H1 (cell line): ENCODE measurements at regions not wholly inside any gene's neighbourhood (a gene's known extent, or its start where the extent isn't known, plus 50 kb on each side); places are given as distances from the start of the nearest gene placed in this dataset.

Experiments
- CTCF ChIA-PET: fragments of 300-600 bp; sonication (Branson Sonifier 250); formaldehyde crosslinking; loops from one replicate; lab custom pipeline; 2021; ENCODE audit not compliant: partially characterized antibody; lab: Charles Lee
- POLR2A ChIA-PET: fragments of 300-600 bp; sonication (Branson Sonifier 250); formaldehyde crosslinking; loops from one replicate; lab custom pipeline; 2021; ENCODE audit warnings: inconsistent platforms; ENCODE audit not compliant: partially characterized antibody; lab: Charles Lee
- DNase-seq, 2 experiments: peaks; one replicate each; pipeline versions ENCODE4 v3.0.0 to v3.0.0-alpha.2; 2010 to 2022; ENCODE audit warnings: low spot score in 2 of 2, low read depth in 1 of 2, mixed read lengths in 1 of 2
- FAIRE-seq: peaks from 2 replicates; lab custom pipeline; 2011; peaks lifted over from hg19 to GRCh38; lab: Jason Lieb, UNC
- H2AFZ ChIP-seq: 2 replicates; pipeline ENCODE4 v1.8.1; 2012; ENCODE audit warnings: low read length, inconsistent platforms
- H2AK5ac ChIP-seq: 2 replicates; pipeline ENCODE4 v1.6.1; 2013; ENCODE audit warnings: low read depth, low read length
- H2BK120ac ChIP-seq: replicated peaks from 2 replicates; pipeline ENCODE3; 2013; ENCODE audit warnings: low read depth, low read length, inconsistent platforms
- H2BK12ac ChIP-seq: 2 replicates; pipeline ENCODE4 v1.6.1; 2013; ENCODE audit warnings: low read depth, low read length
- H2BK15ac ChIP-seq: 2 replicates; pipeline ENCODE4 v1.6.1; 2013; ENCODE audit warnings: low read length
- H2BK20ac ChIP-seq: 2 replicates; pipeline ENCODE4 v1.6.1; 2013; ENCODE audit warnings: low read length
- H2BK5ac ChIP-seq: 2 replicates; pipeline ENCODE4 v1.6.1; 2013; ENCODE audit warnings: low read depth, low read length
- H3K14ac ChIP-seq: 2 replicates; pipeline ENCODE4 v1.6.1; 2013; ENCODE audit warnings: inconsistent platforms; ENCODE audit not compliant: insufficient read length
- H3K18ac ChIP-seq: 2 replicates; pipeline ENCODE4 v1.6.1; 2013; ENCODE audit warnings: low read length; ENCODE audit errors: extremely low read depth
- H3K23ac ChIP-seq: 2 replicates; pipeline ENCODE4 v1.6.1; 2013; ENCODE audit warnings: inconsistent platforms; ENCODE audit not compliant: insufficient read length
- H3K23me2 ChIP-seq: 2 replicates; pipeline ENCODE4 v1.6.1; 2013; ENCODE audit warnings: low read depth, low read length
- H3K27ac ChIP-seq: 2 replicates; pipeline ENCODE4 v1.6.1; 2011; ENCODE audit warnings: low read depth, low read length, inconsistent platforms
- H3K27me3 ChIP-seq, 4 experiments: replicated peaks in 1 of 4; 1 replicate in 1 of 4; 2 replicates in 3 of 4; pipeline versions ENCODE4 v1.6.1 to v1.8.1; 2011 to 2013; ENCODE audit warnings: low read length in 3 of 4, mild to moderate bottlenecking in 3 of 4, inconsistent platforms in 2 of 4, mixed read lengths in 2 of 4, moderate library complexity in 1 of 4; ENCODE audit not compliant: control insufficient read depth in 3 of 4, insufficient read depth in 3 of 4; ENCODE audit errors: extremely low read depth in 1 of 4
- H3K36me3 ChIP-seq, 4 experiments: 2 replicates each; pipeline versions ENCODE4 v1.6.1 to v1.8.1; 2011 to 2013; ENCODE audit warnings: mild to moderate bottlenecking in 4 of 4, low read length in 3 of 4, moderate library complexity in 2 of 4, control low read depth in 1 of 4, inconsistent platforms in 1 of 4; ENCODE audit not compliant: insufficient read depth in 4 of 4, control insufficient read depth in 2 of 4
- H3K4ac ChIP-seq: replicated peaks from 2 replicates; pipeline ENCODE3; 2013; ENCODE audit warnings: low read length, low read depth, mixed read lengths, inconsistent platforms; ENCODE audit not compliant: insufficient read length
- H3K4me1 ChIP-seq, 4 experiments: replicated peaks in 1 of 4; 1 replicate in 1 of 4; 2 replicates in 3 of 4; pipeline versions ENCODE4 v1.6.1 to v1.8.1; 2011 to 2013; ENCODE audit warnings: low read length in 3 of 4, inconsistent platforms in 2 of 4, mixed read lengths in 1 of 4; ENCODE audit not compliant: insufficient read depth in 4 of 4, control insufficient read depth in 3 of 4
- H3K4me2 ChIP-seq, 2 experiments: 2 replicates each; pipeline versions ENCODE4 v1.6.1 to v1.8.1; 2011 to 2013; ENCODE audit warnings: low read depth in 2 of 2, low read length in 2 of 2, control low read depth in 1 of 2, inconsistent platforms in 1 of 2, mild to moderate bottlenecking in 1 of 2; ENCODE audit not compliant: insufficient read depth in 1 of 2
- H3K4me3 ChIP-seq, 4 experiments: fragments of 200-600, 300-600 bp in 1 of 4; sonication (generic), shearing (Covaris generic), sonication (Bioruptor Twin) in 1 of 4; 2 replicates each; pipeline versions ENCODE4 v1.5.1 to v1.8.1; 2011 to 2016; ENCODE audit warnings: low read length in 4 of 4, low read depth in 3 of 4, control low read depth in 2 of 4, inconsistent platforms in 2 of 4, mild to moderate bottlenecking in 2 of 4, mixed read lengths in 1 of 4, moderate library complexity in 1 of 4; ENCODE audit not compliant: insufficient read depth in 2 of 4; ENCODE audit errors: extremely low read depth in 1 of 4
- H3K56ac ChIP-seq: replicated peaks from 2 replicates; pipeline ENCODE3; 2013; ENCODE audit warnings: low read depth, mild to moderate bottlenecking, mixed read lengths, low read length, inconsistent platforms; ENCODE audit not compliant: insufficient read length
- H3K79me1 ChIP-seq: 2 replicates; pipeline ENCODE4 v1.6.1; 2013; ENCODE audit warnings: low read depth, low read length, control low read depth
- H3K79me2 ChIP-seq, 2 experiments: 2 replicates each; pipeline versions ENCODE4 v1.6.1 to v1.8.1; 2012 to 2013; ENCODE audit warnings: low read length in 2 of 2, mild to moderate bottlenecking in 2 of 2, inconsistent platforms in 1 of 2; ENCODE audit not compliant: insufficient read depth in 2 of 2, control insufficient read depth in 1 of 2
- H3K9ac ChIP-seq, 4 experiments: replicated peaks in 1 of 4; 1 replicate in 1 of 4; 2 replicates in 3 of 4; pipeline versions ENCODE4 v1.6.1 to v1.8.1; 2011 to 2013; ENCODE audit warnings: low read depth in 3 of 4, low read length in 3 of 4, control low read depth in 2 of 4, mild to moderate bottlenecking in 2 of 4, moderate library complexity in 2 of 4, inconsistent platforms in 1 of 4; ENCODE audit errors: extremely low read depth in 1 of 4
- H3K9me3 ChIP-seq, 2 experiments: 2 replicates each; pipeline versions ENCODE4 v1.6.1 to v1.8.1; 2012 to 2013; ENCODE audit warnings: mild to moderate bottlenecking in 2 of 2, moderate library complexity in 2 of 2, control low read depth in 1 of 2, inconsistent platforms in 1 of 2, low read depth in 1 of 2, low read length in 1 of 2, mixed read lengths in 1 of 2; ENCODE audit not compliant: insufficient read depth in 2 of 2
- H4K20me1 ChIP-seq, 2 experiments: replicated peaks in 1 of 2; 2 replicates each; pipeline versions ENCODE3 to v1.8.1; 2011 to 2013; ENCODE audit warnings: inconsistent platforms in 2 of 2, low read length in 2 of 2, mild to moderate bottlenecking in 1 of 2; ENCODE audit not compliant: insufficient read depth in 2 of 2, control insufficient read depth in 1 of 2
- H4K5ac ChIP-seq: 2 replicates; pipeline ENCODE4 v1.6.1; 2013; ENCODE audit warnings: low read length, low read depth, mixed read lengths, inconsistent platforms; ENCODE audit not compliant: insufficient read length
- H4K8ac ChIP-seq: 2 replicates; pipeline ENCODE4 v1.8.0; 2013; ENCODE audit warnings: mild to moderate bottlenecking, moderate library complexity, low read length, inconsistent platforms; ENCODE audit not compliant: insufficient read depth; ENCODE audit errors: extremely low read depth
- H4K91ac ChIP-seq: replicated peaks from 2 replicates; pipeline ENCODE3; 2013; ENCODE audit warnings: low read length, mixed read lengths, inconsistent platforms; ENCODE audit not compliant: insufficient read length
- ATF2 ChIP-seq: IDR thresholded peaks from 2 replicates; pipeline ENCODE4 v1.6.1; 2012; ENCODE audit warnings: low read length, inconsistent platforms
- EP300 ChIP-seq, 2 experiments: IDR thresholded peaks; 1 replicate in 1 of 2; 2 replicates in 1 of 2; pipeline ENCODE4 v1.6.1; 2011 to 2012; ENCODE audit warnings: low read depth in 2 of 2, low read length in 2 of 2, mild to moderate bottlenecking in 2 of 2, borderline replicate concordance in 1 of 2, inconsistent platforms in 1 of 2, moderate library complexity in 1 of 2
- FOSL1 ChIP-seq: IDR thresholded peaks from 2 replicates; pipeline ENCODE4 v1.6.1; 2011; ENCODE audit warnings: mild to moderate bottlenecking, low read depth, low read length, moderate library complexity; ENCODE audit not compliant: insufficient read depth
- NRF1 ChIP-seq: IDR thresholded peaks from 2 replicates; pipeline ENCODE4 v1.6.1; 2011; ENCODE audit warnings: mild to moderate bottlenecking, low read depth, low read length, improper control_type of control experiment
- PHF8 ChIP-seq: fragments of 200-600 bp; sonication (generic); conservative IDR thresholded peaks from 2 replicates; pipeline ENCODE4 v1.7.1; 2012; ENCODE audit warnings: low read depth, mild to moderate bottlenecking, inconsistent platforms, low read length, moderate library complexity
- RAD21 ChIP-seq, 2 experiments: IDR thresholded peaks in 1 of 2; conservative IDR thresholded peaks in 1 of 2; 2 replicates each; pipeline ENCODE4 v1.6.1; 2011; ENCODE audit warnings: low read depth in 2 of 2, low read length in 2 of 2, improper control_type of control experiment in 1 of 2, inconsistent platforms in 1 of 2, mild to moderate bottlenecking in 1 of 2, moderate library complexity in 1 of 2
- RNF2 ChIP-seq: fragments of 200-900, 300-1000 bp; sonication (generic); IDR thresholded peaks from 2 replicates; pipeline ENCODE4 v1.7.1; 2016; ENCODE audit warnings: borderline replicate concordance, low read depth, mild to moderate bottlenecking, antibody characterized with exemption, low read length; ENCODE audit not compliant: poor library complexity, severe bottlenecking; ENCODE audit errors: missing control alignments
- SIRT6 ChIP-seq: IDR thresholded peaks from one replicate; pipeline ENCODE4 v1.7.1; 2012; ENCODE audit warnings: low read length, inconsistent platforms
- SIX5 ChIP-seq: IDR thresholded peaks from 2 replicates; pipeline ENCODE4 v1.6.1; 2011; ENCODE audit warnings: mild to moderate bottlenecking, low read depth, low read length
- SRF ChIP-seq: IDR thresholded peaks from 2 replicates; pipeline ENCODE4 v1.6.1; 2011; ENCODE audit warnings: mild to moderate bottlenecking, low read depth, low read length, moderate library complexity
- SUZ12 ChIP-seq: fragments of 200-600 bp; sonication (generic); IDR thresholded peaks from 2 replicates; pipeline ENCODE4 v1.6.1; 2012; ENCODE audit warnings: mild to moderate bottlenecking, inconsistent platforms, low read length, moderate library complexity, mixed read lengths
- TAF1 ChIP-seq: IDR thresholded peaks from 2 replicates; pipeline ENCODE4 v1.6.1; 2011; ENCODE audit warnings: mild to moderate bottlenecking, low read depth, low read length
- WGBS, 2 experiments: shearing (Covaris generic) in 1 of 2; methylation state at CpG; one replicate each; pipeline versions ENCODE4 v1.1.6 to v1.1.7; 2013 to 2015; ENCODE audit warnings: low lambda C conversion rate in 2 of 2, mixed read lengths in 2 of 2, inconsistent platforms in 1 of 2, low coverage in 1 of 2, missing lambda C conversion rate in 1 of 2; ENCODE audit not compliant: insufficient replicate concordance in 2 of 2, insufficient coverage in 1 of 2, insufficient read length in 1 of 2; ENCODE audit errors: extremely low coverage in 1 of 2, missing lambda C conversion rate in 1 of 2; 5-methylcytosine and 5-hydroxymethylcytosine counted together

DNA sequence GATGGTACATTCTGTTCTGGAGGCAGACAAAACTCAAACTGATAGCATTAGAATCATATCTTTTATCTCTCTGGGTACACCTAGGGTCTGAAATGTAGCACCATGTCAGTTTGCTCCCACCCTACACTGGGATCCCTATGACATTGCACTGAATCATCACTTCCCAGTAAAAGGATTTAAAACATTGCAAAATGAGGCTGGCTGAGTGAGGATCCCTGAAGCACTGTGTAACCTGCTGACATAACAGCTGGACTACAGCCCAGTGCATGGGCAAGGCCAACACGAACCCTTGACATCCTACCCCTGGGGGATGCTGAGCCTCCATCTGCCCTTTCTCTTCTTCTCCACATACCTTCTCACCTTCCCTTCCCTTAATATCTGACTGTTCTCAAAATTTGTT lies 253.2 kb downstream of the TTC32 start:
- Histone ChIP-seq H3K4me3 (no peak overlapping the region), H3K4ac (no peak overlapping the region), H3K23ac (no peak overlapping the region), H3K9ac (no peak overlapping the region), H3K79me2 (no peaks in the 10 kb centered on the region), H3K4me2 (no peak overlapping the region), H3K4me1 (peaks cover 0 to 2% (median 0%) of the 10 kb centered on the region in 4 experiments; a peak in 1 of 7 replicates), H3K9me3 (no peaks in the 10 kb centered on the region), H3K36me3 (no peaks in the 10 kb centered on the region), H3K79me1 (no peaks in the 10 kb centered on the region), H4K8ac (no peak overlapping the region), H2AK5ac (no peak overlapping the region), H4K20me1 (no peaks in the 10 kb centered on the region), H3K27me3 (no peaks in the 10 kb centered on the region), H4K91ac (no peak overlapping the region), H4K5ac (no peak overlapping the region), H3K23me2 (peaks cover 1% of the 10 kb centered on the region; the same call in 1 of the 2 replicates), H2BK5ac (no peak overlapping the region), H2BK12ac (no peak overlapping the region), H2AFZ (no peak overlapping the region), H3K56ac (no peak overlapping the region), H3K18ac (no peak overlapping the region), H3K14ac (no peak overlapping the region), H2BK20ac (no peak overlapping the region), H2BK15ac (no peak overlapping the region), H3K27ac (no peak overlapping the region), H2BK120ac (no peak overlapping the region)
- no peak for DNase-seq
- WGBS, 2 experiments, result 92% methylated on average over 1 of the region's 1 CpG; no CpG with 5 or more reads in 1 of the 2 experiments
- ChIA-PET POLR2A (no interaction called here), CTCF (interaction anchor here (1.0 kb wide), 1 partner anchor 279 kb away, joined by 3 read pairs; no protein-coding TSS in a partner anchor)
- no peak for FAIRE-seq
- TF ChIP-seq TAF1 (no peak), FOSL1 (no peak), ATF2 (no peak), RNF2 (no peak), NRF1 (no peak), EP300 (IDR thresholded peaks at IDR 0.05; ENCODE audit: borderline replicate concordance in 1 of 2, low read depth in 2 of 2, low read length in 2 of 2) (no peak), SIRT6 (no peak), SRF (no peak), SIX5 (no peak), PHF8 (no peak), SUZ12 (no peak), RAD21 (IDR thresholded peaks at IDR 0.05 in 1 of 2, conservative IDR thresholded peaks at IDR 0.05 in 1 of 2; ENCODE audit: low read depth in 2 of 2, low read length in 2 of 2) (no peak)
